Glomerular endothelial cell (primary cell): ENCODE measurements at regions not wholly inside any gene's neighbourhood (a gene's known extent, or its start where the extent isn't known, plus 50 kb on each side); places are given as distances from the start of the nearest gene placed in this dataset.

ENCODE experiments used
- DNase-seq: peaks from one replicate; pipeline ENCODE4 v3.0.0-alpha.2; 2011; ENCODE audit warnings: low read depth, low spot score; ENCODE audit errors: extremely low read depth

- no peak for DNase-seq
Measured at GRCh38 chrX:149275836-149276235, 229.3 kb downstream of the IDS start.

- DNase-seq = no peak
Measured at GRCh38 chrX:149274516-149275105, 230.5 kb downstream of the IDS start.

GRCh38 chrX:149272690-149273463 lies 232.2 kb downstream of the IDS start:
- no peak for DNase-seq

GRCh38 chrX:149267878-149268813 lies 237.0 kb downstream of the IDS start:
- DNase-seq = no peak

GRCh38 chrX:149262086-149262485 lies 243.0 kb downstream of the IDS start:
- no peak for DNase-seq

- no peak for DNase-seq
Measured at GRCh38 chrX:149259241-149259640, 245.9 kb downstream of the IDS start.

- DNase-seq = no peak
Measured at GRCh38 chrX:149255860-149256259, 249.2 kb downstream of the IDS start.

- no peak for DNase-seq
Measured at GRCh38 chrX:149248073-149248625, 257.0 kb downstream of the IDS start.

GRCh38 chrX:149230689-149231088 lies 274.4 kb downstream of the IDS start:
- no peak for DNase-seq

- DNase-seq = no peak
Measured at GRCh38 chrX:149223854-149224253, 281.3 kb downstream of the IDS start.

- no peak for DNase-seq
Measured at GRCh38 chrX:149222040-149222439, 283.1 kb downstream of the IDS start.

- DNase-seq = no peak
Measured at GRCh38 chrX:149221230-149221629, 283.9 kb downstream of the IDS start.

GRCh38 chrX:149213264-149213663 lies 291.8 kb downstream of the IDS start:
- no peak for DNase-seq

- DNase-seq = no peak
Measured at GRCh38 chrX:149208307-149208706, 296.8 kb downstream of the IDS start.

GRCh38 chrX:149207518-149207917 lies 297.6 kb downstream of the IDS start:
- no peak for DNase-seq

GRCh38 chrX:149205937-149206336 lies 299.2 kb downstream of the IDS start:
- DNase-seq = no peak

- DNase-seq = no peak
Measured at GRCh38 chrX:149205081-149205480, 300.0 kb downstream of the IDS start.

- no peak for DNase-seq
Measured at GRCh38 chrX:149199734-149200133, 305.4 kb downstream of the IDS start.

- no peak for DNase-seq
Measured at GRCh38 chrX:149198980-149199732, 305.9 kb downstream of the IDS start.

- DNase-seq = no peak
Measured at GRCh38 chrX:149185087-149185486, 320.0 kb downstream of the IDS start.
